GM21390 (cell line): ENCODE measurements at regions not wholly inside any gene's neighbourhood (a gene's known extent, or its start where the extent isn't known, plus 50 kb on each side); places are given as distances from the start of the nearest gene placed in this dataset.
"Not testable (repeated sequence)": the region's sequence is repeated elsewhere in the genome, so short reads cannot be mapped to it uniquely, and the experiment has no call there.

Experiments
- ATAC-seq: cut with Tn5 transposase; IDR thresholded peaks from one replicate; pipeline ENCODE4 v1.9.1; 2021; ENCODE audit not compliant: unreplicated experiment

- no peak for ATAC-seq
Observed at GRCh38 chr4:112085156-112086035, 59.9 kb upstream of the FAM241A start.

GRCh38 chr4:112086036-112086434 lies 59.2 kb upstream of the FAM241A start:
- ATAC-seq: no peak

DNA sequence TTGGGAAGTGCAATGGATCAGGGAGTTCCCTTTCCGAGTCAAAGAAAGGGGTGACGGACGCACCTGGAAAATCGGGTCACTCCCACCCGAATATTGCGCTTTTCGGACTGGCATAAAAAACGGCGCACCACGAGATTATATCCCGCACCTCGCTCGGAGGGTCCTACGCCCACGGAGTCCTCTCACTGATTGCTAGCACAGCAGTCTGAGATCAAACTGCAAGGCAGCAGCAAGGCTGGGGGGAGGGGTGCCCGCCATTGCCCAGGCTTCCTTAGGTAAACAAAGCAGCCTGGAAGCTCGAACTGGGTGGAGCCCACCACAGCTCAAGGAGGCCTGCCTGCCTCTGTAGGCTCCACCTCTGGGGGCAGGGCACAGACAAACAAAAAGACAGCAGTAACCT lies 58.6 kb upstream of the FAM241A start:
- not testable (repeated sequence) for ATAC-seq

DNA sequence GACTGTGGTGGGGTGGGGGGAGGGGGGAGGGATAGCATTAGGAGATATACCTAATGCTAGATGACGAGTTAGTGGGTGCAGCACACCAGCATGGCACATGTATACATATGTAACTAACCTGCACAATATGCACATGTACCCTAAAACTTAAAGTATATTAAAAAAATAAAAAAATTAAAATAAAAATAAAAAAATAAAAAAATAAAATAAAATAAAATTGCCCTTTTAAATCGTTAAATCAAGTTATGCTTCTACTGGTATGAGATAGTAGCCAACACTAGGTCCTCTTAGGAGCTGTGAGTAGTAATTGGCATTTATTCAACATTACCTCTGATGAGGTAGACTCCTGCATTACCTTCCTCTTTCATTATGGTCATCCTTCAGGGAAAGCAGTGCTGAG lies 52.9 kb upstream of the FAM241A start:
- not testable (repeated sequence) for ATAC-seq

DNA sequence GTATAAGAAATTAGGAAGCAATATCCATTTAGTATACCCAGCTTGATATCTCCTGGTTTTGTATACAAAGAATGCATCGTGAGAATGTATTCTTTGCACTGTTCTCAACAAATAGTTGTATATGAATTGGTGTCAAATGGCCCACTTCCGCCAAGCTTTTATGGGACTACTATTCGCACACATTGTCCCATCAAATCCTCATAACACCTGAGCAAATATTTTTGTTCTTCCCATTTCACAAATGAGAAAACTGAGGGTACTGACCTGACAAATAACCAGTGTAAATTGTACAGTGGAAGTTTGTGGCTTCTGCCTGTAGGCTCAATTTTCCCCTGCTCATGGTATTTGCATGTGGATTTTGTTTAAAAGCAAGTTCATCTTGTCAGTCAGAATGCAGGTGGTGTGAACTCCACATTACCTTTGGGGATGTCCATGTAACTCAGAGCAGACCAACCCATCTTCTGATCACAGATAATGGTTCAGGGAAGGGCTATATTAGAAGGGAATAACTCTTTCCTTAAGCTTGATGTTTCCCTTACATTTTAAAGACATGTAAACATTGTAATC lies 51.5 kb upstream of the FAM241A start:
- ATAC-seq: no peak

DNA sequence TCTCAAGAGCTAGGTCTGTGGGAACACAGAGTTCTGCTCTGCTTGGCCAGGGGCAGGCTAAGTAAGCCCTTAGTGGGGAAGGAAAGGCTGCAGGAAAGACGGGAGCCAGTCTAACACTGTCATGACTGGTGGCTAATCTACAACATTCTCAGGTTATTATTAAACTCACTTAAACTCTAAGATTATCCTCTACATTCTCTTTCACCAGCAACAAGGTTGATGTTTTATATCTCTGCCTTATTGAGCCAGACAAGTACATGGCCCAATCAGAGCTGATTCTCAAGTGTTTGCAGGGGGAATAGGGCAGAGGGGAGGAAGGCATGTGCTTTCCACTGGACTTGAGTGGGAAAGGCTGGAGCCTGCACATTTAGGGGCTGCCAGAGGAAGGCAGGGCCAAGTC lies 50.9 kb upstream of the FAM241A start:
- ATAC-seq: no peak
